PC-3 (cell line): ENCODE measurements at regions not wholly inside any gene's neighbourhood (a gene's known extent, or its start where the extent isn't known, plus 50 kb on each side); places are given as distances from the start of the nearest gene placed in this dataset.

ENCODE experiments used
- CTCF ChIP-seq: fragments of 300-600 bp; sonication (generic); conservative IDR thresholded peaks from 2 replicates; pipeline ENCODE4 v1.5.1; 2017; ENCODE audit warnings: antibody characterized with exemption, low read depth, mild to moderate bottlenecking, low read length
- EZH2 ChIP-seq: fragments of 300-600 bp; sonication (generic); IDR thresholded peaks from one replicate; pipeline ENCODE4 v1.6.1; 2017; ENCODE audit warnings: antibody characterized with exemption, mild to moderate bottlenecking, low read length; ENCODE audit not compliant: unreplicated experiment

DNA sequence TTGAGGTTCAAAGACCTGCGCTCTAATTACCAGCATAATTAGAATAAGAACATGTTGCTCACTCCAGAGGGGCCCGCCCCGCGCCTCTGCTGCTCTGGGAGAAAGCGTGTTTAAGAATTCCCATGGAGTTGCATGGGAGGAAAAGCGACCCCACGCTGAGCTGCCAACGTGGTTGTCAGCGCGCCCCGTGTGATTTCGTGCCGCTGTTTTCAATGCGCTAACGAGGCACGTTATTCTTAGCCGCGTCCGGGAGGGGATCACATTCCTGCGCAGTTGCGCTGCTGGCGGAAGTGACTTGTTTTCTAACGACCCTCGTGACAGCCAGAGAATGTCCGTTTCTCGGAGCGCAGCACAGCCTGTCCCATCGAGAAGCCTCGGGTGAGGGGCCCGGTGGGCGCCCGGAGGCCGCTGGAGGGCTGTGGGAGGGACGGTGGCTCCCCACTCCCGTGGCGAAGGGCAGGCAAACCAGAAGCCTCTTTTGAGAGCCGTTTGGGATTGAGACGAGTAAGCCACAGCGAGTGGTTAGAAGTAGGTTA lies 173.8 kb upstream of the SOX1 start:
- no peak for TF ChIP-seq CTCF
- no peak for TF ChIP-seq EZH2
